C1 segment of cervical spinal cord (tissue), 14 donors: ENCODE measurements at regions not wholly inside any gene's neighbourhood (a gene's known extent, or its start where the extent isn't known, plus 50 kb on each side); places are given as distances from the start of the nearest gene placed in this dataset.
"Not testable (repeated sequence)": the region's sequence is repeated elsewhere in the genome, so short reads cannot be mapped to it uniquely, and the experiment has no call there.

Experiments
- DNase-seq, 14 donors: peaks; one replicate each; lab custom pipeline; 2025; lab: John Stamatoyannopoulos, UW

DNA sequence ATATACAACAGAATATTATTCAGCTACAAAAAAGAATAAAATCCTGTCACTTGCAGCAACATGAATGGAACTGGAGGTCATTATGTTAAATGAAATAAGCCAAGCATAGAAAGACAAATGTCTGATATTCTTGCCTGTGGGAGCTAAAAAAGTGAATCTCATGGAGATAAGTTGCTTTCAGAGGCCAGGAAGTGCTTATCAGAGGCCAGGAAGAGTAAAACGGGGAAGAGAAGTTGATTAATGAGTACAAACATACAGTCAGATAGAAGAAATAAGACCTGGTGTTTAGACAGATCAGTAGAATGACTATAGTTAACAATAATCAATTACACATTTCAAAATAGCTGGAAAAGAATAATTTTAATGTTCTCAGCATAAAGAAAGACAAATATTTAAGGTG, 54.4 kb upstream of the CPHXL start:
- DNase-seq = no peak

DNA sequence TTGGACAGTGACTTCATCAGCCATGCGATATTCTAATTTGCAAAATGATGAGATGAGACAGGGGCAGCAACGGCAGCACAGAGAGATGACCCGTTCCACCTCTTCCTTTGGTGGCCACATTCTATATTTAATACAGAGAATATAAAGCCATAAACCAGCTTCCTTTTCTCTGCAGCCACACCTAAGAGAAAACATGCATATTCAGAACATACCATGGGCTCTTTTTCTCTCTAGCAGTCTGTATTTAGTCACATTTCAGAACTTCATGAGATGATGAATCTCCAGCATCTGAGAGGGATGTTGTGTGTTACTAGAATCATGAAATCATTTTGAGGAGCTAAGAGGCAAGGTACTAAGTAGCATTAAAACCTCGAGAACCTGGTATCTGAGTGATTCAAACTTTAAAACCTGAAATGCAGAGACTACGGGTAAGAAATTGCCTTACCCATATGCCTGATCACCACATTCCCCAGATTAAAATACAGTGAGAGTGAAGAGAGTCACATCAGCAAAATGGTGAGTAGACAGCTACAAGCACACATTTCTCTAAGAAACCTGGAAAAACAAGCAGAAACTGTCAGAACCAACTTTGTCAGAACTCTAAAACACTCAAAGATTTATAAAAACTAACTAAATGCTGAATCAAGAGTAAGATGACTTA, 55.5 kb upstream of the CPHXL start:
- DNase-seq = no peak

DNA sequence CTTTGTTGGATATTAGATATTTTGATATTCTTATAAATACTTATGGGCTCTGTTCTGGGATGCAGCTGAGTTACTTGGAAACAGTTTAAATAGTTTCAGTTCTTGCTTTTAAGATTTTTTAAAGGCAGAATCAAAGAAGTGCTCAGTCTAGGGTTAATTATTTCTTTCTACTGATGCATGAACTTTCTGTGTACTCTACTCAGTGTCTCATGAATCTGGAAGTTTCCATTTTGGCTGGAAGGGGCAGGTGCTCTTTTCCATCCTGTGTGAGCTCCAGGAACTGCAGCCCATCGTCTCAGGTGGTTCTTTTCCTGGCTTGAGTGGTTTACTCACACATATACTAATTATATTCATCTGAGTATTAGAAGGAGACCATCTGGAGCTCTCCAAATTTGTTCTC, 61.1 kb upstream of the CPHXL start:
- no peak for DNase-seq

DNA sequence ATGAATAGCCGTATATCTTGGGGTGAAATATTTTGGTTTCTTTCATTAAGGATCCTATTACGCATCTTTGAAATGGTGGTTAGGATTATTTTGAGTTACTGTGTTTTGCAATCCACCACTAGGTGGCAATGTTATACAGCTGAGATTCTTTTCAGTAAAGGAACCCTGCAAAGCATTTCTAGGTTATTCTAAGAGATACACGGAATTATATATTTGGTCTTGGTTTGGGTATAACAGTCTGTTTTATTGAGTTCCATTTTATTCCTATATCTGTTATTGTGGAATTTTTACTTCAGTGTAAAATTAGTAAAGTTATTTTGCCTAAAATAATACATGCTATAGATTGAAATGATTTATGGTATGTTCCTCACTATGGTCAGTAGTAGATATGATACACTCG, 62.9 kb upstream of the CPHXL start:
- peak in 1 of 14 donors; percentile 20 for DNase-seq

DNA sequence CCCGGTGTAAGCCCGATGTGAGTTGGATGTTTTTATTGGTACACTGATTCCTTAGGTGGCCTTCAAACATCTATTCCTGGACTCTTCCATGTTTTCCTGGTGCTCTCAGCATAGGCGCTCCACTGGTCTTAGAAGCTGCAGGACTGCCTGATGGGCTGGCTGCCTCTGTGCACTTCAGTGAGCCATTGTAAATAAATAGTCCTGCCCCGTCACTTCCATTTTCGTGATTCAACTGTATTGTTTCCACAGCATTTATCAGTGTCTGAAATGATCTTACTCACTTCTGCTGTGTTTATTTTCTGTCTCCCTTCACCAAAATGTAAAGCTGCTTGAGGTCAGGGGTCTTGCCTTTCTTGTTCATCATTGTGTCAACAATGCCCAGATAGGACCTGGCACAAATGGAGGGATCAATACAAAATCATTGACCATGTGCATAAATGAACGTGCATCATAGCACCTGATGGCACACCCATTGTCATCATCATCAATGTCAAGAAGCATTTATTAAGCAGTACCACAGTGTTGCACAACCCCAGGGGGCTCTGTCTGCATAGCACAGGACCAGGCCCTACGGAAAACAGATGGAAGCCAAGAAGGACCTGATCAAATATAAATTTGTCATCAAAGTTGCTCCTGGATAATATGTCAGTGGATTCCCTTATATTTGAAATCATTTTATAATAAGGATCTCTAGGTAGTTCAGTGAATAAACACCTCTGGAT, 66.6 kb upstream of the CPHXL start:
- DNase-seq = no peak

DNA sequence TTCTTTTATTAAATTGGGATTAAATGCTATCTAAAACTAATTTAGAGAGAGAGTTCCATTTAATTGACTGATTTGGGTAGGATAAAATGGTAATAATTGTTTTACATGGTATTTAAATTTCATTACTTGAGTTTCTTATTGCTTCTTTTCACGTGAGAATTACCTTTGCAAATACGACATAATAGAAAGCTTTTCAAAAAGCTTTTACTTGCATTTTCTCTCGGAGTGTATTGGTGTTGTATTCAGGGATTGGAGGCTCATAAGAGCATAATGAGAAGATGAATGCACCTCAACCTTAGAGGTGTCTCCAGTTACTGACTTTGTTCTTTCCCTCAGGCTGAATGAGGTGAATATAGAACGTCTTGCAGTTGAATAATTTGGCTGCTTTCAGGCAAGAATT, 67.4 kb upstream of the CPHXL start:
- no peak for DNase-seq

DNA sequence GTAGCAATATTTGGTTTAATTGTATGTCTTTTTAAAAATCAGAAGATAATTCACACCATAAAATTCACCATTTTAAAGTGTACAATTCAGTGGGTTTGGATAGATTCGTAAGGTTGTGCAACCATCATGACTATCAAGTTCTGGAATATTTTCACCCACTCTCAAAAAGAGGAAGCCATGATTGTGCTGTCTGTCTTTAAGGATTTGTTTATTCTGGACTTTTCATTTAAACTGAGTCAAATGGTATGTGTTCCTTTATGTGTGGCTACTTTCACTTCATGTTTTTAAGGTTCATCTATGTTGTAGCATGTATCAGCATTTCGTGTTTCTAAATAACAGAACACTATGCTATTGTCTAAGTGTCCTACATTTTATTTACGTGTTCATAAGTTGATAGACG, 68.1 kb upstream of the CPHXL start:
- no peak for DNase-seq

DNA sequence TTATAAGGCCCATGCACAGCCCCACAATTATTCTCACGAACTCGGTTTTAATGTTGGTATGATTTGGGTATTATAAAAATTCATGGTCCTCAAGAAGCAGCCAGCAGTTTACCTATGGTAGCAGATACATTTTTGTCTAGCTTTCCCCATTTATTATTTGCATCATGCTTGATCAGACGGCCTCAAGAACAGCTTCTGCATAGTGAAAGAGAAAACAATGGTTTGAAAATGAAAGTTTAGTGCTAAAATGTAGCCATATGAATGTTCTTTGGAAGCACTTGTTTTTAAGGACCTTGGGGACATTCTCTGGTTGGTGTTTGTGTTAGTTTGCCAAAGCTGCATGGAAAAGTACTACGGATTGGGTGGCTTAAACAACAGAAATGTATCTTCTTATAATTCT, 72.4 kb upstream of the CPHXL start:
- no peak for DNase-seq

DNA sequence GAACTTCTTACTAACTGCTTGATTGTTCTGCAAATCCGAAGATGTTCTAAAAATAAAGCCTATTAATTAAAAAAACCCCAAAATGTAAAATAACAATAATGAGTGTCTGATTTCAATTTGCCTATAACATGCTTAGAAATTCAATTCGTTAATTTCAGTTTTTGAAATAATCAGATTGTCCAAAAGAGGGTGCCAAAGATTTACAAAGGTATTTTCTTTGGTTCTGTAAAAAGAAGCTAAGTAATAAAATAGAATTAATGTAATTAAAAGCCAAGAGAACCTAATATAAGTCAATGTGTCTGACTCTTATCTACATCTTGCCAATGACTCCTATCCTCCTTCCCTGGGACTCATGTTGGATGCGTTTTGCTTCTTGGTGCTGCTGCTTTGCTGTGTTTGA, 75.0 kb upstream of the CPHXL start:
- DNase-seq = no peak

DNA sequence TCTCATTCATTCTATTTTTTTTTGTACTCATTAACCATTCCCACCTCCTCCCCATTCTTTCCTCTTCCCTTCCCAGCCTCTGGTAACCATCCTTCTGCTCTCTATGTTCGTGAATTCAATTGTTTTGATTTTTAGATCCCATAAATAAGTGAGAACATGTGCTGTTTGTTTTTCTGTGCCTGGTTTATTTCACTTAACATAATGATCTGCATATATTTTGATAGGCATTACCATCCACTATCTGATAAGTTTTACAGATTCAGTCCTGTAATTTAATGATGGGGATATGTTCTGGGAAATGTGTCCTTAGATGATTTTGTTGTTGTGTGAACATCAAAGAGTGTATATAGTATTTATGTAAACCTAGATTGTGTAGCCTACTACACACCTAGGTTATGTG, 77.5 kb upstream of the CPHXL start:
- no peak for DNase-seq

DNA sequence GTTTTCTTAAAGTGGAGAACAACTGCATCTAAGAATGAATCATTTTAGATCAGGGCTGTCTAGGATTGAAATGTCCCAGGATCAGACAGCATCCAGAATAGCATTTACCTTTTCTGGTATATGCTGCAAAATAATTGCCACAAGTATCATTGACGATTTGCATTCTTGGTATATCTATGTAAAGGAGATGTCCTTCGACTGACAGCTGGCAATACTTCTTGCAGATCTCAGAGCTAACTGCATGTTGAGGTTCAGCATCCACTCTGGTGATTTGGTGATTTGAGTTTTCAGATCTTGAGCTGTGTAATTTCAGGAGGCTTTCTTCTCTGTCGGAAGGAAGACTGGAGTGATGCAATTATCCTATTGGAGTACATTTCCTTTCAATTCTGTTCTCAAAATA, 78.1 kb upstream of the CPHXL start:
- no peak for DNase-seq

DNA sequence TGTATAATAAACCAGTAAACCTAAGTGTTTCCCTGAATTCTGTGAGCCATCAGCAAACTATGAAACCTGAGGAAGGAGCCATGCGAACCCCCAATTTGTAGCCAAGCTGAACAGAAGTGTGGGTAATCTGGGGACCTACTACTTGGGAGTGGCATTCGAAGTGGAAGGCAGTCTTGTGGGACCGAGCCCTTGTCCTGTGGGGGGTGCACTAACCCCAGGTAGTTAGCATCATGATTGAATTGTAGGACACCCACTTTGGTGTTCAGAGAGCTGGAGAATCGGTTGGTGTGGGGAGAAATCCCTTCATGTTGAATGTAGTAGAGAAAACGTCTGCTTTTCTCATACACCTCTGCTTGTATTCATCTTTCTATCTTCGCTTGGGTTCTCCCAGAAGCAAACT, 79.7 kb upstream of the CPHXL start:
- DNase-seq = no peak

DNA sequence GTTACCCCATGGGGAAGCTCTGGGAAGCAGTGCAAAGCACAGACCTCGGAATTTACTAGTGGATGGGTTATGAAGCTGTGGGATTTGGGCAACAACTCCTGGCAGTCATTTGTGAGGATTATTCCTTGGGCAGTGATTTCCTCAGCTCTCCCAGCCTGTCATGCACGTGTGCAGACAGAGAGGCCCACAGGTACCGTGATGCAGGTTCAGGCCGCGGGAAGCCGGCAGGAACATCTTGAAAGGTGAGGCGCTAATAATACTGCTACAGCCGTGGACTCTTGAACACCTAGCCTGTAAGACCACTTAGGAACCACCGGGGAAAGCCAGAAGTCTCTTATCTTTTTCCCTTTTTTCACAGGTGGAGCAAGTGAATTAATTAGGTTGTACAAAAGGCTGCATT, 80.2 kb upstream of the CPHXL start:
- no peak for DNase-seq

DNA sequence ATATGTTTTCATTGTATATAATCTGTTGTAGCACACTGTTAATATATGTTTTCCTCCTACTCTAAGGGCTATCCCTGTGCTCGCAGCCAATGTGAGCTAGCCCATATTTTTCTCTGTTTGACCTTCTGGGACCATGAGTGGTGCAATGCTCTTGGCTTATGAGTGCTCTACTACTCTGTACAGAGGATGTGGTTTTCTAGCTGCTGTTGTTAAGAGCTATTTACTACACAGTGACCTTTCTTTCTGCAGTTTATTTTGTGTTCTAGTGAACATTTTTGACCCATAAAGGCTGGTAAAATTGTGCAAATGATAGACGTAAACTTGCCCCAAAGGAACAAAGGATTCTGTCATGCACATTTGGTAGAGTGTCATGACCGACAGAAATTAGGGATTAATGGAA, 84.1 kb upstream of the CPHXL start:
- DNase-seq = no peak

DNA sequence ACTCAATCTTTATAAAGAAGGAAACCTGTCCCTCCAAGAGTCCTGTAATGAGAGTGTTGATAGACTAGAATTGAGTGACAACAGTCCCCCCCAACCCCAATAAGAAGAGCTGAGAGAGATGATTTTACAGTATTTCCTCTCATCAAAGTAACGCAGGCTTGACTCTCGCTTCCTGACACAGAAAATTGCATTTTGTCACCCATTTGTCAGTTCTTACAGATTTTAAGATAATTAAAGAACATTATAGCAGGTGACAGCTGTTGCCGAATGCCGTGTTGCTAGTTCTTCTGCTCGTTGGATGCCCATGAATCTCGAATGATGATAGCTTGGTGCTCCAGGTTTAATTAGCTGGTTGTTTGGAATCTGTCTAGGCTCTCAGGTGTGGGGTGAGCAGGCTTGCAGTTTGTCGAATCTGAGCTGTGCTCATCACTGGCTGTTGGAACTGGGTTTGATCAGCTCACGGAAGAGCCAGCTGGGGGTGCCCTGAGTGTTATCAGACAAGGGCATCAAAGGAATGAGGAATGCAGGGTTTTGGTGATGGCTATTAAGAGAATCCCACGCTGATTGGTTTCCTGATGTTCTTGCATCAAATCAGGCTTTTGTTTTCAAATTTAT, 84.8 kb upstream of the CPHXL start:
- DNase-seq = no peak

DNA sequence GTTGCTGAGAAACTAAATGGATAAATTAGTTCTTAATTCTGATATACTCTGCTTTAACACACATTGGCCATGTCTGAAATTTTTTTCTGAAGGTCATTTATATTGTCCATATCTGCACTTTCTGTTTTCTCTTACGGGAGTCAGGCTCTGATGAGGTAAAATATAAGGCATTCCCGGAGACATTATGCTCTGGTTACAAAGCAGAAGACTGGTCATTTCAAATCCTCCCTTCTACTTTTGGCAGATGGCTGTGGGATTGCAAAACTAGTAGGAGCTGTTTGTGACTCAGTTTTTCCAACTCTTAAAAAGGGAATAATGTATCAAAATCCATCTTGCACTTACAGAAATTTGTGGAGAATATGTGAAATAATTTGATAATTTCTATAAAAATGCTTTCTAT, 92.2 kb upstream of the CPHXL start:
- no peak for DNase-seq

DNA sequence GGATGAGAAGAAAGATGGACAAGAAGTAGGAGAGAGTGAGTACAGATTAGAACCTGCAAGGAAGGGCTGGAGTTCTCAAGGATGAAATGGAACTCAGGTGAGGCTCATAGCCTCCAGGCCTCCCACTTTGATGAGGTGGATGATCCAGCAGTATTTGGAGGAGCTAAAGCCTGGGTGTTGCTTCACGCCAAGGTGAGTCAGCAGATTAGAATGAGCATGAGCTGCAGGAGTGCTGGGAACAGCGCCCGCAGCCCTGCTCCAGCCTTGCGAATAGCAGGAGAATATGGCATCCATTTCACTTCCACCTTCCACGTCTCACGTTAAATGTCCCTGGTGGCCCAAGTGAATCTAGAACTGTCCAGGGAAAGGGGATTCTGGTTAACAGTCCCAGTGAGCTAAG, 94.4 kb upstream of the CPHXL start:
- no peak for DNase-seq

DNA sequence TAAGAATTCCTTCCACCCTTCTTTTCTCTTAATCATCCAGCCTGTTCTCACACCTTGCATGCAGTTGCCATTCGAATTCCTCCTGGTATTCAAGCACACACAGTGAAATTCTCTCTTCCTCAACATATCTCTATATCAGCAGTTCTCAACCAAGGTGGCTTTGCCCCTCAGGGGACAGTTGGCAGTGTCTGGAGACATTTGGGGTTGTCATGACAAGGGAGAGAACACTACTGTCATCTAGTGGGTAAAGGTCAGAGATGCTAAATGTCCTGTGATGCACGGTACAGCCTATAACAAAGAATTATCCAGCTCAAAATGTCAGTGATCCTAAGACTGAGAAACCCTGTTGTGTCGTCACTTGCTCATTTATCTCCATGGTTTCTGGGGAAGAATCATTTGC, 94.8 kb upstream of the CPHXL start:
- DNase-seq = no peak

DNA sequence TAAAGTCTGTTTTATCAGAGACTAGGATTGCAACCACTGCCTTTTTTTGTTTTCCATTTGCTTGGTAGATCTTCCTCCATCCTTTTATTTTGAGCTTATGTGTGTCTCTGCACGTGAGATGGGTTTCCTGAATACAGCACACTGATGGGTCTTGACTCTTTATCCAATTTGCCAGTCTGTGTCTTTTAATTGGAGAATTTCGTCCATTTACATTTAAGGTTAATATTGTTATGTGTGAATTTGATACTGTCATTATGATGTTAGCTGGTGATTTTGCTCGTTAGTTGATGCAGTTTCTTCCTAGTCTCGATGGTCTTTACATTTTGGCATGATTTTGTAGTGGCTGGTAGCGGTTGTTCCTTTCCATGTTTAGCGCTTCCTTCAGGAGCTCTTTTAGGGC, 99.5 kb upstream of the CPHXL start:
- DNase-seq = not testable (repeated sequence)

DNA sequence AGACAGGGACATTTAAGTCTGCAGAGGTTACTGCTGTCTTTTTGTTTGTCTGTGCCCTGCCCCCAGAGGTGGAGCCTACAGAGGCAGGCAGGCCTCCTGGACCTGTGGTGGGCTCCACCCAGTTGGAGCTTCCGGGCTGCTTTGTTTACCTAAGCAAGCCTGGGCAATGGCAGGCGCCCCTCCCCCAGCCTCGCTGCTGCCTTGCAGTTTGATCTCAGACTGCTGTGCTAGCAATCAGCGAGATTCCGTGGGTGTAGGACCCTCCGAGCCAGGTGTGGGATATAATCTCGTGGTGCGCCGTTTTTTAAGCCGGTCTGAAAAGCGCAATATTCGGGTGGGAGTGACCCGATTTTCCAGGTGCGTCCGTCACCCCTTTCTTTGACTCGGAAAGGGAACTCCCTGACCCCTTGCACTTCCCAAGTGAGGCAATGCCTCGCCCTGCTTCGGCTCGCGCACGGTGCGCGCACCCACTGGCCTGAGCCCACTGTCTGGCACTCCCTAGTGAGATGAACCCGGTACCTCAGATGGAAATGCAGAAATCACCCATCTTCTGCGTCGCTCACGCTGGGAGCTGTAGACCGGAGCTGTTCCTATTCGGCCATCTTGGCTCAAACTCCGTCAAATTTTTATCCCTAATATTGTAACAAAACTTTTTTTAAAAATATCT, 101.2 kb upstream of the CPHXL start:
- DNase-seq = not testable (repeated sequence)

DNA sequence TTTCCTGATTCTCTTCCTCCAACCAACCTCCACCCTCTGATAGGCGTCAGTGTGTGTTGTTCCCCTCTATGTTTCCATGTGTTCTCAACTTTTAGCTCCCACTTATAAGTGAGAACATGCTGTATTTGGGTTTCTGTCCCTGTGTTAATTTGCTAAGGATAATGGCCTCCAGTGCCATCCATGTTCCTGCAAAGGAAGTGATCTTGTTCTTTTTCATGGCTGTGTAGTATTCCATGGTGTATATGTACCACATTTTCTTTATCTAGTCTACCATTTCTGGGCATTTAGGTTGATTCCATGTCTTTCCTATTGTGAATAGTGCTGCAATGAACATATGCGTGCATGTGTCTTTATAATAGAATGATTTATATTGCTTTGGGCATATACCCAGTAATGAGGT, 107.1 kb upstream of the CPHXL start:
- not testable (repeated sequence) for DNase-seq

DNA sequence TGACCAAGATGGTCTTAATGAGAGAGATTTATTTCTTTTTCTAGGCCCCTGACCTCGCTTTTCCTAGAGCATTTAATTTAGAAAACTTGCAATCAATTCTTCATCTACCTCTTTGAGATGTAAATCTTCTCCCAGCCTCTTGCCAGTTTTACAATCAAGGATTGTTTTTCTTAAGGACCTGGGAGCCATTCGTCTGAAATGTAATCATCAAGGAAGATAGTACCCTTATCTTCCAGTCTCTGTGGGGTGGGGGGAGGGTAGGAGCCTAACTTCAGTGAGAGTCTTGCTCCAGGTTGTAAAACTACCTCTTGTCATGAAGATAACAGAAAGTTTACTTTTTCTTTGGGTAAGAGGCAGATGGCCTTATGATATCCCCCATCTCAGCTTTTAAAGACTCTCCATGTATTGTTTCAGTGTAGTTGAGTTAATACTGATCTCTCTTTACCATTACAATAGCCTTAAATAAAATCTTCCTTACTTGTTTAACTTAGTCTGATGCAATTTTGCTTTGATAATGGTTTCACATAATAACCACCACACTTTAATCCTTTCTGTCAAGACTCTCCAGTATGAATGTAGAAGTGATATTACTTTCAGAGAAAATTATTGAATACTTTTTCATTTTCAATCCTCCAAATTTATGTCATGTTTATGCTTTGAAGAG, 110.2 kb upstream of the CPHXL start:
- no peak for DNase-seq
